ENCODE measurements at regions not wholly inside any gene's neighbourhood (a gene's known extent, or its start where the extent isn't known, plus 50 kb on each side); places are given as distances from the start of the nearest gene placed in this dataset.
A peak's percentile ranks its signal among the peaks of the same experiment; 100 is the strongest.

DNA sequence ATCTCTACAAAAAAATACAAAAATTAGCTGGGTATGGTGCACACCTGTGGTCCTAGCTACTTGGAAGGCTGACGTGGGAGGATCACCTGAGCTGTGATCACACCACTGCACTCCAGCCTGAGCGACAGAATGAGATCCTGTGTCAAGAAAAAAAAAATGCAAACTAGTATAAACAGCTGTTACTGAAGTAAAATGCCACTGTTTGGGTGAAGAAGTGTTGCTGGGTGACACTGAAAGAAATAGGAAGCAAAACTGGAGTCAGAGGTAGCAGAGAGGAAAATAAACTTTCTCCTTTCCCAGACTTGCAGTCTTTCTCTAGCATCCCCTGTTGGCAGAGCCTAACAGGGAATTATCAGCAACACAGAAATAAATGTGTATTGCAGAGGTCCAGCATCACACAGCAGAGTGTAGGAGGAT is 241.2 kb upstream of the PREP start:
- ATAC-seq: no peak

DNA sequence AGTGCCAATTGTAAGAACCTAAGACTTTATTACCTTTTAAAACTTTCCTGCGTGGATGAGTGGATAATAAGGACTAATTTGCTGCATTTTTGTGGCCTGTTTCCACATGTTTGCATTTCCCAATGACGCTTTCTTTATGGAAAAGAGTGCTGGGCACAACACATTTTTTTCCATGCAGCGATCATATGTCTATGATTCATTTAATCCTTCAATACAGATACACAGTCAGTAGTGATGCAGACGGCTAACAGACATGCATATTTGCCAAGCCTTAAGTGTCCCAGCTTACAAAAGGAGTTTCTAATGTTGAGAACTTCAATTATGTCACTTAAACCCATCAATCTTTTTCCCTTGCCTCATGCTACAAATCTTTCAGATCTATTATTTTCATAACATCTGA is 239.8 kb upstream of the PREP start:
- ATAC-seq: peak; percentile 90

GRCh38 chr6:105641504-105641903 is 238.6 kb upstream of the PREP start:
- no peak for ATAC-seq

- ATAC-seq: no peak
Measured at GRCh38 chr6:105639124-105639523, 236.2 kb upstream of the PREP start.

GRCh38 chr6:105633814-105634213 is 230.9 kb upstream of the PREP start:
- no peak for ATAC-seq

- no peak for ATAC-seq
Measured at GRCh38 chr6:105628156-105628860, 225.4 kb upstream of the PREP start.

GRCh38 chr6:105626295-105627158 is 223.6 kb upstream of the PREP start:
- ATAC-seq: no peak

GRCh38 chr6:105624021-105624420 is 221.1 kb upstream of the PREP start:
- ATAC-seq: no peak

GRCh38 chr6:105622226-105622625 is 219.3 kb upstream of the PREP start:
- no peak for ATAC-seq

DNA sequence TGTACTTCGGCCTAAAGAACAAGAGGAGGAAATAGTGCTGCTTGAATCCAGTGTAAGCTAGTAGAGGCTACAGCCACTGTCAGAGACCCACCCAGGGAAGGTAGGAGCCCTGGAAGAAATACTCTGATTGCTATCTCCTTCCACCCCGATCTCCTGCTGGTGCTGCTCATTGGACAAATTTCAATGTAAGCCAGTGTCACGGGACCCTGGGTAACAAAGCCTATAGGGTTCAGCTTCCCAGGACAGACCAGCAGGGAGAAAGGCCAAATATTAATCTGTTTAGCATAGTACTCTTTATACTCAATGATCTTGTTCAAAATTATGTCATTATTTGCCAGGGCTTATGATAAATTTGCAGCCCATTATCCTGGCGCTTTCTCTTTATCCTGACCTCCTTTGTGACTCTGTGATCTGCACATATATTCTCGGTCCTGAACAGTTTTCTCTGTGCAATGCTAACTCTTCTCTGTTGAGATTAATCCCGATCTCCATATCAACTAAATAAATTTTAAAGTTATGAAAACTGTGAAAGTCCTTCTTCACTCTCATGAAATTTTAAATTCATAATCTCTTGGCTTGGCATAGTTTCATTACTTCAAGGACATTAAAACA is 218.8 kb upstream of the PREP start:
- no peak for ATAC-seq

- ATAC-seq: no peak
Measured at GRCh38 chr6:105620878-105621277, 218.0 kb upstream of the PREP start.

DNA sequence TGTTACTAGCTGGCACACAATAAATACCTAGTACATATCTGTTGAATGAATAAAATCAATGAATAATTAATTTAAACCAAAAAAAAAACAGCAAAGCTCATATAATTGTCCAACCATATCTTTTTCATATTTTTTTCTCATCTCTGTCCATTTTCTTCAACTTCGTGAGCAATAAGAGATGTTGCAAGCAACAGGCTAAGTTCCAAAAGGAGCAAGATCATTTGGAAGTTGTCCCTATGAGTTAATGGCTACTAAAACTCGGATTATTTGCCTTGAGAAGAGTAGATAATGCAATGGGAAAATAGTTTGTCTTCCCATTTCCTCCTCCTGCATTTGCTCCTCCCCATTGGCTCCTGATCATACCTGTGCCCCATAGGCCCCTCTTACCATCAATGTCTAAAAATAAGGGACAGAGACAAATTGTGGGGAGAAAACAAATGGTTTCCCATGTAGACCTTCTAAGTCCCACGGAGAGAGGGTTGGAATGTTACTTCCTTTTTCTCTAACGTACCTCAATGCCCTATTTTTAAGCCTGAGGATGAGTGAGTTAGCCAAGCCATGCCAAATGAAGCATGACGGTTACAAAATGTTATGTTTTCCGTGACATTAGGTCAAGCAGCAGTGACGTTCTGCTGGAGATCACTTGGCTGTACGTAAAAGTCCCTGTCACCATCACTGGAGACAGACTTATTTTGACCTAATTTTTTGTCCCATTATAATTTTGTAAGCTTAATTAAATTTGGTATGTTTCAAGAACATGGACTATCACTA is 217.3 kb upstream of the PREP start:
- no peak for ATAC-seq

GRCh38 chr6:105618247-105618646 is 215.4 kb upstream of the PREP start:
- ATAC-seq: no peak

DNA sequence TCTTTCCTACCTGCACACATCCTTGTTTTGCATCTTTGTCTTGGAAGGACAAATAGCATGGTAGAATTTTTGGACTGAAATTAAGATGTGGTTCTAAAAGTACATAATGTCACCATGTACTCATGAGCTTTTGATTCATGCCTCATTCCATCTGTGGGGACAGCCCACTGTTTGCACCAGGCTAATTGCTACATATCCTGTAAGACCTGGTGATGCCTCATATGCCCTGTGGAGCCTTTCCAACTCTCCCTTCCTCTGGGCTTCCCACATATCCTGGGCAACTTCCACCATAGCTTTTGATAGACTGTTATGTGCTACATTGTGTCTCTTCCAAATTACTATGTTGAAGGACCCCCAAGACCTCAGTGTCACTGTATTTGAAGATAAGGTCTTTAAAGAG is 213.6 kb upstream of the PREP start:
- ATAC-seq: no peak

GRCh38 chr6:105611606-105612005 is 208.7 kb upstream of the PREP start:
- ATAC-seq: peak; percentile 74

DNA sequence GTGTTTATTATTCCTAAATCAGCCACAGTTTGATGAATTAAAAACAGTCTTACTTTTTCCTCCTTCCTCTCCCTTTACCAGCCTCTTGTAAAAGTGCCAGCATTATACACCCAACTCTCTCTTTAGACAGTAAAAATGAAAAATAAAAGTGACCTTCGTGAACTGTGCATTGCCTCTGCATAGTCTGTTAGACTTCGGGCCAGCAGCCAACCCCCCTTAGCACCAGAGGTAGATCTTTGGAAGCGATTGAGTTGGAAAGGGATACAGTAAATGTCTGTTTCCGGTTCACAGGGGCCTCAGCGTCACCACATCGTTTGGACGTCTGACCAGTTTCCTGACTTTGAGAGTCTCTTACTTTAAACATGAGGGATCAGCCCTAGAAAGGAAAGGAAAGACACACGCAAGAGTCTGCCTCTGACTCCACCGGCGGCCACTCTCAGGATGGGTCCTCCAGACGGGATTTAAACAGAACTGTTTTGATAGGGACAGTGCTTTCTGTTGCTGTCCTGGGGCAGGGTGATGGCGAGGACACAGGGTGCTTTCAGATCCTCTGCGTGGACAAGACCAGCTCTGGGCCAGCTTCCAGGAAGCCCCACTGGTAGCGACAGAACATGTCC is 206.6 kb upstream of the PREP start:
- peak; percentile 7 for ATAC-seq

GRCh38 chr6:105608711-105609374 is 206.0 kb upstream of the PREP start:
- ATAC-seq: no peak

DNA sequence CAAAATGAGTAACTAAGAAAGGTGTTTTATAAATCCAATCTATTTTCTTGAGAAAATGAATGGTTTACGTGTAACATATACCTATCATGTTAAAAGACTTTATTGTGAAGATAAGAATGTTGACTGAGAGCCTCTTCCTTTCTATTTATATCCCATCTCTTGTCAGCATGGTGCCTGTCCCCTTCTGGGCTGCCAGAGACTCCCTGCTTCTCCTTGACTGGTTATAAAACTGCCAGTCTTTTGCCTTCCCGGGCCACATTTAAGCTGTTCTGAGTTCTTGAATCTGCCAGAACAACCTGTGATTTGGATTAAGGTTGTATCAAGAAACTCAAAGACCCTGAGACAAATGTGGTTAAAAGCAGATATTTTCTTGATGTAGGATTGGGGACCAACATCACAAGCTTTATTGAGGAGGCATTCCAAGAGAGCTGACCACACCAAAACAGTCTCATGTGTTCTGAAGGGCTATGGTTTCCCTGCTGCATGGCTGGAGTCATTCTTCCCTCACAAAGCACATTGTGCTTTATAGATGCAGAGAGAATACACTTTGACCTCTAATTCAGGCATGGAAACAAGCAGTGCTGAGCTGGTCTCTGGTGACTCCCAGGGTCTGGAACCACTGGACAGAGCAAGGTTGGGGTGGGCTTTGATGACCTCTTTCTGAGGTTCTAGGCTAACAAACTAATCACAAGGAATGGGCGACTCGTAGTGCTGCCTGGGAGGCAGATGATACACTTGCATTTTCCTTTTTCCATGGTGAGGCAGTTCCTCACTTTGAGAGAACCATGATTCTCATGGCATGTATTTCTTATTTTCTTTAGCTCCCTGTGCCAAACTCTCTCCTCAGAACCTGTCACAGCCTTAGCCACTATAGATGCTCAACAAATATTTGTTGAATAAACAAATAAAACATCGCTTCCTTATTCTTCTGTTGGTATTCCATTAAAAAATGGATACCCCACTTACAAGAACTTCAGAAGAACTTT is 205.0 kb upstream of the PREP start:
- ATAC-seq: no peak

DNA sequence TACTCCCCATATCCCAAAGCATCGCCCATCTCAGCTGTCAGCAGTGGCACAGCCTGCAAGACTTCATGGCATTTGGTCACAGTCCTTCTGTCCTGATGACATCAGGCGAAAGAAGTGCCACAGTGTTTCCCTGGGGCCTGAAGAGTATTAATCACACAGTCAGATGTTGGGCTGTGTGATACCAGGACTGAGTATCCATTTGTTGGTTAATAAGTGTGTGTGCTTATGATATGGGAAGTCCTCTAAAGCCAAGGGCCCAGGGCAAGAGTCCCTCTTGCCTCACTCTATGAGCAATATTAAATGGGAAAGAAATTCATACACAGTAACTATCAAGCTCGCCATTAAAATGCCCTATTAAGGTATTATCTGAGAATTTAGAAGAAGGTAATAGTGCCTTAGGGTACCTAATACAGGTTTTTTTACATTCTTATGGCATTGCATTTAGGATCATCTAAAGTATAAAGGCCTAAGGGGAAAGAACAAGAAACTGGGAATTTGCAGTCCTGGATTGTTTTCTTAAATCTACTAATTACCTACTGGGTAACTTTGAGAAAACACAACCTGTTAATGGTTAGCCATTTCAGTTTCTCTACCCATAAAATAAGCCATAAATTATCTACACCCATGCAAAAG is 204.1 kb upstream of the PREP start:
- peak; percentile 75 for ATAC-seq

DNA sequence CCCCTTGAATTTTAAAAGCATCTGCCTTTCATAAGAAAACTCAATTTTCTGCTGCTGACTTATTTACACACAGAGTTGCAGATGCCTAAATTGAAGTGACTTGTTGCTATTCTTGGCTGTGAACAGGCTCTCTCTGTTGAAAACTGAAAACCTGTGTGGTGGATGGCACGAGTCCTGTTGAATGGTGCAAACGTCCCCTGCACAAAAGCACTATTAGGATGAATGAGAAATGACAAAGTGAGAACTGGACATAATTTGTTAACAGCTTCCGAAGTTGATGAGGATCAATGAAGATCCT is 201.7 kb upstream of the PREP start:
- ATAC-seq: no peak

Data from esophagus mucosa (tissue), 1 donor.